ENCODE measurements at regions not wholly inside any gene's neighbourhood (a gene's known extent, or its start where the extent isn't known, plus 50 kb on each side); places are given as distances from the start of the nearest gene placed in this dataset.

DNA sequence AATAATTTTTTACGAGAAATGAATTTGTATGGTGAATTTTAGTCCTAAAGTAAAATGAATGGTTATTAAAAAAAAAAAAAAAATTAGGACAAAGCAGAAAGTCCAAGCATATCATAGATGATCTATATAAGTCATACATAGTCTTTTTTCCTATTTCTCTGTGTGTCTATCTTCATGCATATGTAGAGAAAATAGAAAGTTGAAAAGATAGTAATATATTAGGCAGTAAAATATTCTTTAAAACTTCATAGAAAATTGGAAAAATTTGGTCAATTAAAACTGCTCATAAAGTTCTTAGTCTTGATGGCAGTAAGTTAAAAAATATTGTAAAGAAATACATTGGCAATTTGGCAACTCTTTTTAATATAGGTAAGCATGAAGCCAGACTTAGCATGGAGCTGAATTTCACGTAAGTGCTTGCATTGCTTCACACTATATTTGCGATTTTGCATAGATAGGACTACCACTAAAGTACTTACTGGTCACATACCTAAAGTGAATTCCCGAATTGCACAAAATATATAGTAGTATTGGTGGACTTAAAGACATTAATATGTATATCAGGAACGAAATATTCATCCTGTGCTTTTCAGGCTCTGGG lies 303.8 kb downstream of the IPO8 start:
- Histone ChIP-seq H3K9me3 (peaks cover 0 to 2% (median 0%) of the 10 kb centered on the region in 4 donors), H3K4me3 (no peak overlapping the region), H3K27ac (no peak overlapping the region), H3K36me3 (no peaks in the 10 kb centered on the region), H3K4me1 (no peaks in the 10 kb centered on the region), H3K27me3 (no peaks in the 10 kb centered on the region)
- WGBS, 2 donors, result 78 to 87% methylated on average over 5 of the region's 5 CpGs
- no peak for DNase-seq
- no peak for TF ChIP-seq POLR2AphosphoS5 (IDR thresholded peaks at IDR 0.05)
- no peak for TF ChIP-seq POLR2A (IDR thresholded peaks at IDR 0.05)
- TF ChIP-seq, protein P1, sequence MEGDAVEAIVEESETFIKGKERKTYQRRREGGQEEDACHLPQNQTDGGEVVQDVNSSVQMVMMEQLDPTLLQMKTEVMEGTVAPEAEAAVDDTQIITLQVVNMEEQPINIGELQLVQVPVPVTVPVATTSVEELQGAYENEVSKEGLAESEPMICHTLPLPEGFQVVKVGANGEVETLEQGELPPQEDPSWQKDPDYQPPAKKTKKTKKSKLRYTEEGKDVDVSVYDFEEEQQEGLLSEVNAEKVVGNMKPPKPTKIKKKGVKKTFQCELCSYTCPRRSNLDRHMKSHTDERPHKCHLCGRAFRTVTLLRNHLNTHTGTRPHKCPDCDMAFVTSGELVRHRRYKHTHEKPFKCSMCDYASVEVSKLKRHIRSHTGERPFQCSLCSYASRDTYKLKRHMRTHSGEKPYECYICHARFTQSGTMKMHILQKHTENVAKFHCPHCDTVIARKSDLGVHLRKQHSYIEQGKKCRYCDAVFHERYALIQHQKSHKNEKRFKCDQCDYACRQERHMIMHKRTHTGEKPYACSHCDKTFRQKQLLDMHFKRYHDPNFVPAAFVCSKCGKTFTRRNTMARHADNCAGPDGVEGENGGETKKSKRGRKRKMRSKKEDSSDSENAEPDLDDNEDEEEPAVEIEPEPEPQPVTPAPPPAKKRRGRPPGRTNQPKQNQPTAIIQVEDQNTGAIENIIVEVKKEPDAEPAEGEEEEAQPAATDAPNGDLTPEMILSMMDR (IDR thresholded peaks at IDR 0.05), result no peak
- TF ChIP-seq EP300 (IDR thresholded peaks at IDR 0.05), result no peak
- intact Hi-C loops (cut with DNase I), result no loop called here

DNA sequence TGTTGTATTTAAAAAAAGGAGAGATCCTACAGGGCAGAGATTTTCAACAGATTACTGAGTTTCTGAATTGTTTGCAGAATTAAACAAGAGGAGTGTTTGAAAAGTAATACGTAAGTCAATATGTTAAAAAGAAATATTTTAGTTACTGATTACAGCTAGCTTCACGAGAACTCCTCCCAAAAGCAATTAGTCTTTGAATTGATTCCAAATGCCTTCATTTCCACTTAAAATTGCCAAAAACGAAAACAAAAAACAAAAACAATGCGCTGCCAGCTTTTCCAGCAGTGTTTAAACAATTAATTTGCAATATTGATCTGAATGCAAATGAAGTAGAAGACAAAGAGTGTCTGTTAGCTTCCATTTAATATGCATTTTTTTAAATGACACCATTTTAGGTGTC lies 310.0 kb downstream of the IPO8 start:
- no peak for TF ChIP-seq POLR2A (IDR thresholded peaks at IDR 0.05)
- no peak for TF ChIP-seq EP300 (IDR thresholded peaks at IDR 0.05)
- TF ChIP-seq, protein P1 (IDR thresholded peaks at IDR 0.05), result no peak
- TF ChIP-seq POLR2AphosphoS5 (IDR thresholded peaks at IDR 0.05), result no peak
- Histone ChIP-seq H3K4me1 (no peaks in the 10 kb centered on the region), H3K9me3 (peaks cover 0 to 2% (median under 1%) of the 10 kb centered on the region in 4 donors), H3K4me3 (no peak overlapping the region), H3K27me3 (no peaks in the 10 kb centered on the region), H3K27ac (no peak overlapping the region), H3K36me3 (no peaks in the 10 kb centered on the region)
- WGBS, 2 donors, result 67 to 77% methylated on average over 4 of the region's 4 CpGs
- intact Hi-C loops (cut with DNase I), result no loop called here
- no peak for DNase-seq

- no peak for TF ChIP-seq POLR2A (IDR thresholded peaks at IDR 0.05)
- no peak for TF ChIP-seq EP300 (IDR thresholded peaks at IDR 0.05)
- TF ChIP-seq, protein P1 (IDR thresholded peaks at IDR 0.05), result no peak
- TF ChIP-seq POLR2AphosphoS5 (IDR thresholded peaks at IDR 0.05), result no peak
- H3K27me3 ChIP-seq, result no peaks in the 10 kb centered on the region
- H3K4me3 ChIP-seq, result no peak overlapping the region
- DNase-seq, result no peak
- no peak overlapping the region for H3K27ac ChIP-seq
- no peaks in the 10 kb centered on the region for H3K36me3 ChIP-seq
- no peaks in the 10 kb centered on the region for H3K4me1 ChIP-seq
- 95 to 96% methylated on average over 1 of the region's 1 CpG for WGBS, 2 donors
- peaks cover 0 to 2% (median under 1%) of the 10 kb centered on the region in 4 donors for H3K9me3 ChIP-seq
- intact Hi-C loops (cut with DNase I), result no loop called here
These were observed 310.7 kb downstream of the IPO8 start for GRCh38 chr12:30384976-30385375.

GRCh38 chr12:30378307-30378706 lies 317.4 kb downstream of the IPO8 start:
- intact Hi-C loops (cut with DNase I), result no loop called here
- Histone ChIP-seq H3K27me3 (no peaks in the 10 kb centered on the region), H3K27ac (no peak overlapping the region), H3K9me3 (peaks cover 0 to 2% (median 0%) of the 10 kb centered on the region in 4 donors), H3K36me3 (no peaks in the 10 kb centered on the region), H3K4me3 (no peak overlapping the region), H3K4me1 (no peaks in the 10 kb centered on the region)
- TF ChIP-seq POLR2A (IDR thresholded peaks at IDR 0.05), result no peak
- no peak for TF ChIP-seq POLR2AphosphoS5 (IDR thresholded peaks at IDR 0.05)
- no peak for DNase-seq
- 98 to 100% methylated on average over 1 of the region's 1 CpG for WGBS, 2 donors

- Histone ChIP-seq H3K4me1 (no peaks in the 10 kb centered on the region), H3K27ac (no peak overlapping the region), H3K36me3 (no peaks in the 10 kb centered on the region), H3K27me3 (no peaks in the 10 kb centered on the region), H3K9me3 (peaks cover 0 to 3% (median 0%) of the 10 kb centered on the region in 4 donors), H3K4me3 (no peak overlapping the region)
- intact Hi-C loops (cut with DNase I), result no loop called here
- TF ChIP-seq, protein P1 (IDR thresholded peaks at IDR 0.05), result no peak
- TF ChIP-seq POLR2AphosphoS5 (IDR thresholded peaks at IDR 0.05) (no peak), EP300 (IDR thresholded peaks at IDR 0.05) (no peak), POLR2A (IDR thresholded peaks at IDR 0.05) (no peak)
- DNase-seq, result no peak
These were observed 330.8 kb downstream of the IPO8 start for GRCh38 chr12:30364822-30365221.

All from sigmoid colon (tissue), 6 donors.